ENCODE measurements at regions not wholly inside any gene's neighbourhood (a gene's known extent, or its start where the extent isn't known, plus 50 kb on each side); places are given as distances from the start of the nearest gene placed in this dataset.

- H3K4me3 ChIP-seq (ENCODE audit: low read depth, low read length), result no peak overlapping the region
- no peak for DNase-seq (ENCODE audit: low read depth)
- no peak for TF ChIP-seq CTCF (IDR thresholded peaks at IDR 0.05; ENCODE audit: control insufficient read depth, extremely low read depth, insufficient read depth)
These were observed 134.4 kb downstream of the MRPL36 start for GRCh38 chr5:1665231-1665630.

GRCh38 chr5:1663186-1663585 is 136.5 kb downstream of the MRPL36 start:
- DNase-seq (ENCODE audit: low read depth), result no peak
- no peak for TF ChIP-seq CTCF (IDR thresholded peaks at IDR 0.05; ENCODE audit: control insufficient read depth, extremely low read depth, insufficient read depth)

DNA sequence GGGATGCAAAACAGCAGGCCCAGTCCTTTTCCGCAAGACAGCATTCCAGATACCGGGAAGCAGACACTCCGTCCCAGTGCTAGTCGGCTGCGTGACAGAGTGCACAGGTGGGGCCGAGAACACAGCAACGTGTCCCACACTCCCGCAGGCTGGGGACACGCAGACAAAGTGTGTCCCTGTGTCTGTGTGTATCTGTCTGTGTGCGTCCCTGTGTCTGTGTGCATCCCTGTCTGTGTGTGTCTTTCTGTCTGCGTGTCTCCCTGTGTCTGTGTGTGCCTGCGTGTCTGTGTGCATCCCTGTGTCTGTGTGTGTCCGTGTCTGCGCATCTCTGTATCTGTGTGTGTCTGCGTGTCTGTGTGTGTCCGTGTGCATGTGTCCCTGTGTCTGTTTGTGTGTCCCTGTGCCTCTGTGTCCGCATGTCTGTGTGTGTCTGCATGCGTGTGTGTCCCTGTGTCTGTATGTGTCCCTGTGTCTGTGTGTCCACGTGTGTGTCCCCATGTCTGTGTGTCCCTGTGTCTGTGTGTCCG is 137.0 kb downstream of the MRPL36 start:
- TF ChIP-seq CTCF (IDR thresholded peaks at IDR 0.05; ENCODE audit: control insufficient read depth, extremely low read depth, insufficient read depth), result no peak
- DNase-seq (ENCODE audit: low read depth), result no peak

More at GRCh38 chr5:1663186-1663585, 136.5 kb downstream of the MRPL36 start:
- H3K4me3 ChIP-seq (ENCODE audit: low read depth, low read length), result no peak overlapping the region

DNA sequence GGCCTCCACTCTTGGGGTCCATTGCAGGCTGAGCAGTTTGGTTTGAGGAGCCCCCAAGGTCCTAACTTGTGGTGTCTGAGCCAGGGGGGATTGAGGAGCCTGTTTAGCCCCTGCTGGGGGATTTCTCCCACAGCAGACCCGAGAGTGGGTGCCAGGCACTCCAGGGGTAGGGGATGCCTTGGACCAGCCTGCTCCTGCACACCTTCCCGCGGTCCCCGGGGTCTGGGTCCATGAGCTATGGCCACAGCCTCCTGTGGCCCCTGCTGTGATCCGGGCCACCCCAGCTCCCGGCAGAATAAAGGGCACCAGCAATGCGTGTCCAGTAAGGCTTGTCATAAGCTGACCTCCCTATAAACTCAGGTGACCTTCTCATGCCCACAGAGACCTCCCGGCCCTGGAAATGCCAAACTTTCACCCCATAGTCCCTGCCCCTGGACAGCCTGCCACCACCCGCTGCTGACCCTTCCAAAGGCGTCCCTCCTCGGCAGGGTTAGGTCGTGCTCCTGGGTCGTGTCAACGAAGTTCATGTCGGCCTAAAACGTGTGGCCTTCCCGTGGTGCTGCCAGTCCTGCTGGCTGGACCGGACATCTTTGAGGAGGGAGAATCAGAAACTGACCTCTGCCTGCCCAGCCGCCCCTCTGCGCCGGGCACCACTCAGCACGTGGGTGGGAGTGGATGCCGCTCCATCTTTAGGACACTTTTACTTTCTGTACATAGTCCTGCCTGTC is 137.6 kb downstream of the MRPL36 start:
- no peak overlapping the region for H3K4me3 ChIP-seq (ENCODE audit: low read depth, low read length)
- DNase-seq (ENCODE audit: low read depth), result no peak
- no peak for TF ChIP-seq CTCF (IDR thresholded peaks at IDR 0.05; ENCODE audit: control insufficient read depth, extremely low read depth, insufficient read depth)

More for the DNA sequence above, 137.0 kb downstream of the MRPL36 start:
- H3K4me3 ChIP-seq (ENCODE audit: low read depth, low read length), result no peak overlapping the region

GRCh38 chr5:1661311-1661710 is 137.6 kb upstream of the LPCAT1 start:
- no peak overlapping the region for H3K4me3 ChIP-seq (ENCODE audit: low read depth, low read length)
- DNase-seq (ENCODE audit: low read depth), result no peak

GRCh38 chr5:1660511-1660910 is 136.8 kb upstream of the LPCAT1 start:
- DNase-seq (ENCODE audit: low read depth), result no peak
- TF ChIP-seq CTCF (IDR thresholded peaks at IDR 0.05; ENCODE audit: control insufficient read depth, extremely low read depth, insufficient read depth), result no peak
- H3K4me3 ChIP-seq (ENCODE audit: low read depth, low read length), result no peak overlapping the region

More at GRCh38 chr5:1661311-1661710, 137.6 kb upstream of the LPCAT1 start:
- no peak for TF ChIP-seq CTCF (IDR thresholded peaks at IDR 0.05; ENCODE audit: control insufficient read depth, extremely low read depth, insufficient read depth)

GRCh38 chr5:1660001-1660400 is 136.2 kb upstream of the LPCAT1 start:
- DNase-seq (ENCODE audit: low read depth), result no peak
- no peak for TF ChIP-seq CTCF (IDR thresholded peaks at IDR 0.05; ENCODE audit: control insufficient read depth, extremely low read depth, insufficient read depth)
- H3K4me3 ChIP-seq (ENCODE audit: low read depth, low read length), result no peak overlapping the region

All from LNCaP clone FGC (cell line).